ENCODE measurements at regions not wholly inside any gene's neighbourhood (a gene's known extent, or its start where the extent isn't known, plus 50 kb on each side); places are given as distances from the start of the nearest gene placed in this dataset.

DNA sequence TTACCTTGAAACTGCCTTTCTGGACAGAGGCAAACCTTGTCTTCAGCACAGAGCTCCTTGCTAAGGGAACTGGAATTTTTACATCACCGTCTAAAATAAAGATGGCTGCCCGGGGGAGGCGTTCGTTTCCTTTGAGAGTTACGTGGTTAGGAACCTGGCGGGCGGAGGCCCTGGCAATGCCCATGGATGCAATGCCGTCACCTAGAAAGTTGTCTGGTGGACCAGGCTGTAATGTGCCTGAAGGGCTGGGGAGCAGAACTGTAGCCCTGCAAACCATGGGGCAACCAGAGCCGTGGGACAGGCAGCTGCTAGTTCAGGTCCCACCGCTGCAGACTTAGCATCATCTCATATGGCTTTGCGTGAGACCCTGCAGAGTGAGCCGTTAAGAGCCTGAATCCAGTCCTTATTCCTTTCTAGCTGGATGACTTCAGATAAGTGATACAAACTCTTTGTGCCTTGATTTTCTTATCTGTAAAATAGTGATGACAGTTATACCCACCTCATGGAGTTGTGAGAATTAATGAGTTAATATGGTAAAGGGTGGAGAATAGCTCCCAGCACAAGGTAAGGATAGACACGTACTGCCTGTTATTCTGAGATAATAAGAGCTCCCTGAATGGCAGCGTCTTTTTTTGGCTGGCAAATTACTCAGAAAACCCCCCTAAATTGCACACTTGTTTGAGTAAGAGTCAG is 219.7 kb downstream of the EMX2 start:
- TF ChIP-seq POLR2A (IDR thresholded peaks at IDR 0.05; ENCODE audit: low read depth, low read length) (no peak), CTCF (IDR thresholded peaks at IDR 0.05; ENCODE audit: extremely low read depth in 1 of 2, insufficient read depth in 1 of 2, low read depth in 1 of 2, low read length in 2 of 2) (no peak)

Measured in endothelial cell of umbilical vein (primary cell).